IMR-90 (cell line): ENCODE measurements at regions not wholly inside any gene's neighbourhood (a gene's known extent, or its start where the extent isn't known, plus 50 kb on each side); places are given as distances from the start of the nearest gene placed in this dataset.

Experiments used
- CTCF ChIP-seq: conservative IDR thresholded peaks from 2 replicates; pipeline ENCODE4 v1.5.1; 2012; ENCODE audit warnings: mild to moderate bottlenecking, low read depth, low read length, improper control_type of control experiment
- MAFK ChIP-seq: IDR thresholded peaks from 2 replicates; pipeline ENCODE4 v1.6.1; 2012; ENCODE audit warnings: low read depth, low read length, improper control_type of control experiment
- POLR2A ChIP-seq: IDR thresholded peaks from 2 replicates; pipeline ENCODE4 v1.6.1; 2012; ENCODE audit warnings: mild to moderate bottlenecking, low read depth, low read length

DNA sequence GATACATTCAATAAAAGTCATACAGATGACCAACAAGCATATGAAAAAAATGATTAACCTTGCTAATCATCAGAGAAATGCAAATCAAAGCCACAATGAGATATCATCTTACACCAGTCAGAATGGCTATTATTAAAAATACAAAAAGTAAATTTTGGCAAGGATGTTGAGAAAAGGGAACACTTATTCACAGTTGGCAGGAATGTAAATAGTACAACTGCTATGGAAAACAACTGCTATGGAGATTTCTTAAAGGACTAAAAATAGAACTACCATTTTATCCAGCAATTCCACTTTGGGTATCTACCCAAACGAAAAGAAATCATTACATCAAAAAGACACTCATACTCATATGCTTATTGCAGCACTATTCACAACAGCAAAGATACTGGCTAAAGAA is 1121.8 kb downstream of the TBL1XR1 start:
- TF ChIP-seq POLR2A = no peak
- TF ChIP-seq MAFK = no peak
- TF ChIP-seq CTCF = no peak
